ENCODE measurements at regions not wholly inside any gene's neighbourhood (a gene's known extent, or its start where the extent isn't known, plus 50 kb on each side); places are given as distances from the start of the nearest gene placed in this dataset.
"Not testable (repeated sequence)": the region's sequence is repeated elsewhere in the genome, so short reads cannot be mapped to it uniquely, and the experiment has no call there.

DNA sequence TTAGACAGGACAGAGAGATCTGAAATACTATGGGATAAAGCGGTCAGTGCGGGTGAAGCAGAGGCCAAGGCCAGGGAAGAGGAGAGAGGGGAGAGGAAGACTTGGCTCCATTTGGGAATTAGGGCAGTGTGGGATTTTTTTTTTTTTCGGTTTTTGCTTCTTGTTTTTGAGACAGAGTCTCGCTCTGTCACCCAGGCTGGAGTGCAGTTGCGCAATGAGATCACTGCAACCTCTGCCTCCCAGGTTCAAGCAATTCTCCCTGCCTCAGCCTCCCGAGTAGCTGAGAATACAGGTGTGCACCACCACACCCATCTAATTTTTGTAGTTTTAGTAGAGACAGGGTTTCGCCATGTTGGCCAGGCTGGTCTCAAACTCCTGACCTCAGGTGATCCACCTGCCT lies 71.6 kb upstream of the FGFR2 start:
- not testable (repeated sequence) for TF ChIP-seq CTCF (IDR thresholded peaks at IDR 0.05; ENCODE audit: low read depth, low read length, missing input control); JUND (IDR thresholded peaks at IDR 0.05); FOXA1 (IDR thresholded peaks at IDR 0.05); SP1 (IDR thresholded peaks at IDR 0.05)
